ENCODE measurements at regions not wholly inside any gene's neighbourhood (a gene's known extent, or its start where the extent isn't known, plus 50 kb on each side); places are given as distances from the start of the nearest gene placed in this dataset.
"Not testable (repeated sequence)": the region's sequence is repeated elsewhere in the genome, so short reads cannot be mapped to it uniquely, and the experiment has no call there.

DNA sequence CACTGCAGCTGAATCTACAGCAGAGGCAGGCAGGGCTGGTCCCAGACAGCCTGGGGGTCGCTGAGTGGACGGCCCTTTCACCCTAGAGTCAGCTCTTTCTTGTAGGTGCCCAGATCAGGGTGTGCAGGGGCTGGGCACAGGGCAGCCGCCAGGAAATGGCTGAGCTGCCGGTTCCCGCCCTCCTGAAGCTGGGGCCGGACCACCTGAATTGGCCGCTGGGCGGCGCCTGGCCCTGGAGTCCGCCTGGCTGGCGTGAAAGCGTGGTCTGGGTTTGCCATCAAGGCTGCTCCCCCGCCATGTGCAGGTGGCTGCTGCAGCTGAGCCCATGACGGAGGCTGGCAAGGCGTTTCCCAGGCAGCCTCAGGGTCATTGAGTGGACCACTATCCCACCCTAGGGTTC, 85.7 kb downstream of the POTEM start:
- TF ChIP-seq, protein P1, sequence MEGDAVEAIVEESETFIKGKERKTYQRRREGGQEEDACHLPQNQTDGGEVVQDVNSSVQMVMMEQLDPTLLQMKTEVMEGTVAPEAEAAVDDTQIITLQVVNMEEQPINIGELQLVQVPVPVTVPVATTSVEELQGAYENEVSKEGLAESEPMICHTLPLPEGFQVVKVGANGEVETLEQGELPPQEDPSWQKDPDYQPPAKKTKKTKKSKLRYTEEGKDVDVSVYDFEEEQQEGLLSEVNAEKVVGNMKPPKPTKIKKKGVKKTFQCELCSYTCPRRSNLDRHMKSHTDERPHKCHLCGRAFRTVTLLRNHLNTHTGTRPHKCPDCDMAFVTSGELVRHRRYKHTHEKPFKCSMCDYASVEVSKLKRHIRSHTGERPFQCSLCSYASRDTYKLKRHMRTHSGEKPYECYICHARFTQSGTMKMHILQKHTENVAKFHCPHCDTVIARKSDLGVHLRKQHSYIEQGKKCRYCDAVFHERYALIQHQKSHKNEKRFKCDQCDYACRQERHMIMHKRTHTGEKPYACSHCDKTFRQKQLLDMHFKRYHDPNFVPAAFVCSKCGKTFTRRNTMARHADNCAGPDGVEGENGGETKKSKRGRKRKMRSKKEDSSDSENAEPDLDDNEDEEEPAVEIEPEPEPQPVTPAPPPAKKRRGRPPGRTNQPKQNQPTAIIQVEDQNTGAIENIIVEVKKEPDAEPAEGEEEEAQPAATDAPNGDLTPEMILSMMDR (IDR thresholded peaks at IDR 0.05), result not testable (repeated sequence)
- TF ChIP-seq POLR2A (IDR thresholded peaks at IDR 0.05), result not testable (repeated sequence)

Data from lower leg skin (tissue), 3 donors.